Hepatocyte (in vitro differentiated cells): ENCODE measurements at regions not wholly inside any gene's neighbourhood (a gene's known extent, or its start where the extent isn't known, plus 50 kb on each side); places are given as distances from the start of the nearest gene placed in this dataset.

Experiments used
- CTCF ChIP-seq: fragments of 200-600 bp; sonication (generic); IDR thresholded peaks from 2 replicates; pipeline ENCODE4 v1.5.1; 2016; ENCODE audit warnings: antibody characterized with exemption, mild to moderate bottlenecking; ENCODE audit not compliant: poor library complexity
- EZH2 ChIP-seq: fragments of 200-600 bp; sonication (generic); IDR thresholded peaks from 2 replicates; pipeline ENCODE4 v1.6.1; 2016; ENCODE audit warnings: antibody characterized with exemption, mild to moderate bottlenecking, borderline replicate concordance
- EZH2phosphoT487 ChIP-seq: fragments of 200-600 bp; sonication (generic); IDR thresholded peaks from one replicate; pipeline ENCODE4 v1.6.1; 2018; ENCODE audit warnings: antibody characterized with exemption, mild to moderate bottlenecking, low read depth, moderate library complexity; ENCODE audit not compliant: unreplicated experiment, severe bottlenecking

GRCh38 chr5:38607930-38608564 lies 51.6 kb upstream of the LIFR start:
- TF ChIP-seq CTCF = no peak
- no peak for TF ChIP-seq EZH2phosphoT487
- TF ChIP-seq EZH2 = no peak
